DOHH2 (cell line): ENCODE measurements at regions not wholly inside any gene's neighbourhood (a gene's known extent, or its start where the extent isn't known, plus 50 kb on each side); places are given as distances from the start of the nearest gene placed in this dataset.

Source experiments
- H3F3A ChIP-seq: fragments of 200-600 bp; sonication (generic), shearing (Covaris generic); 2 replicates; pipeline ENCODE4 v1.6.0; 2016; ENCODE audit warnings: antibody characterized with exemption, mild to moderate bottlenecking; ENCODE audit not compliant: control insufficient read depth, insufficient read depth
- H3K27ac ChIP-seq: fragments of 200-600 bp; sonication (generic); 2 replicates; pipeline ENCODE4 v1.5.1; 2014; ENCODE audit warnings: low read depth, mild to moderate bottlenecking, low read length, moderate library complexity
- H3K27me3 ChIP-seq: fragments of 200-600 bp; sonication (generic); 2 replicates; pipeline ENCODE4 v1.6.1; 2014; ENCODE audit warnings: mild to moderate bottlenecking, low read length, mixed read lengths; ENCODE audit not compliant: control insufficient read depth
- H3K36me3 ChIP-seq: fragments of 200-600 bp; sonication (generic); 2 replicates; pipeline ENCODE4 v1.6.1; 2014; ENCODE audit warnings: mild to moderate bottlenecking, low read length, moderate library complexity, mixed read lengths; ENCODE audit not compliant: control insufficient read depth
- H3K4me1 ChIP-seq: fragments of 200-600 bp; sonication (generic); 2 replicates; pipeline ENCODE4 v1.6.1; 2014; ENCODE audit warnings: mild to moderate bottlenecking, low read length, mixed read lengths; ENCODE audit not compliant: control insufficient read depth
- H3K4me2 ChIP-seq: fragments of 200-600 bp; sonication (generic); 2 replicates; pipeline ENCODE4 v1.6.0; 2014; ENCODE audit warnings: mild to moderate bottlenecking, low read length, moderate library complexity
- H3K4me3 ChIP-seq: fragments of 200-600 bp; sonication (generic); 2 replicates; pipeline ENCODE4 v1.5.1; 2014; ENCODE audit warnings: mild to moderate bottlenecking, low read length, mixed read lengths
- H3K79me2 ChIP-seq: fragments of 200-600 bp; sonication (generic); 2 replicates; pipeline ENCODE4 v1.6.1; 2014; ENCODE audit warnings: mild to moderate bottlenecking, low read length, mixed read lengths; ENCODE audit not compliant: control insufficient read depth
- H3K9me2 ChIP-seq: fragments of 200-600 bp; sonication (generic); replicated peaks from 2 replicates; pipeline ENCODE4 v1.6.1; 2014; ENCODE audit warnings: mild to moderate bottlenecking, low read length, mixed read lengths; ENCODE audit not compliant: control insufficient read depth
- H3K9me3 ChIP-seq: fragments of 200-600 bp; sonication (generic); 2 replicates; pipeline ENCODE4 v1.6.1; 2014; ENCODE audit warnings: antibody characterized with exemption, low read length, mixed read lengths; ENCODE audit not compliant: control insufficient read depth, insufficient read depth
- H4K20me1 ChIP-seq: fragments of 200-600 bp; sonication (generic); 2 replicates; pipeline ENCODE4 v1.6.0; 2014; ENCODE audit warnings: low read depth, mild to moderate bottlenecking, antibody characterized with exemption, low read length, moderate library complexity; ENCODE audit not compliant: control insufficient read depth, insufficient read depth
- EZH2phosphoT487 ChIP-seq: fragments of 200-600 bp; sonication (generic); IDR thresholded peaks from 2 replicates; pipeline ENCODE4 v1.6.1; 2017; ENCODE audit warnings: borderline replicate concordance, mild to moderate bottlenecking, antibody characterized with exemption, low read length, moderate library complexity, mixed read lengths
- TF ChIP-seq, protein P1 (sequence below): fragments of 200-600 bp; sonication (generic); IDR thresholded peaks from one replicate; pipeline ENCODE4 v1.5.1; 2014; ENCODE audit warnings: antibody characterized with exemption, mild to moderate bottlenecking, low read depth, low read length; ENCODE audit not compliant: poor library complexity, severe bottlenecking

DNA sequence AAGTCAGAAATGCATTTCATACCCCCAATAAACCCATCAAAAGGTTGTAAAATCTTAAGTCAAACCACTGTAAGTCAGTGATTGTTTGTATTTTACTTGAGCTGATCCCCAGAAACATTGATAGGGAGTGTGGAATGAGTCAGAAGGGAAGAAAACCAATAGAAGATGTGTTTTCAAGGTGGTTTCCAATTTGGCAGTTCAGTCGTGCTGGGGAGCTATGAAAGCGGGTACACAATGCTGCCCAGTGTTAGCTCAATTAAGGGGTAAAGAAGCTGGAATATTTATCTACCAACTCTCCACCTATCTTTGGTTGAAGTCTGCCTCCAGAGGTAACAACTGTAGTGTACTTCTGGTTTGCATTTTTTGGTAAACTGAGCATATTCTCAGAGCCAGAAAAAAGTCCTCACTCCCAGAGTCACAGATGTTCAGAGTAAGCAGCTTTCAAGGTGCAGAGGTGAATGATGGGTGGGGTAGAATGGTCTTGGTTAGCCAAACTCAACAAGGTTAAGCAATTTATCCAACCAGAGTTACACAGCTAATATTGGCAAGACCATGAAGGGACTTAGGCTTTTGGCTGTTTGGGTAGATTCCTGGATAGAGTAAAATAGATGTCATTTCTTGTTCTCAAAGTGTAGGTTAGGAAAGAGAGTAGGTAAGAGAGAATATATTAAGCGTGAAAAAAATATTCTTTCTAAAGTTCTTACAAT, 202.9 kb upstream of the ADGRL2 start:
- Histone ChIP-seq H3K4me1 (no peaks in the 10 kb centered on the region), H4K20me1 (no peaks in the 10 kb centered on the region), H3K4me3 (no peak overlapping the region), H3K79me2 (no peaks in the 10 kb centered on the region), H3K4me2 (no peak overlapping the region), H3K27me3 (no peaks in the 10 kb centered on the region), H3K36me3 (no peaks in the 10 kb centered on the region), H3K27ac (no peak overlapping the region), H3K9me3 (no peaks in the 10 kb centered on the region), H3F3A (no peaks in the 10 kb centered on the region), H3K9me2 (no peaks in the 10 kb centered on the region)
- TF ChIP-seq, protein P1, sequence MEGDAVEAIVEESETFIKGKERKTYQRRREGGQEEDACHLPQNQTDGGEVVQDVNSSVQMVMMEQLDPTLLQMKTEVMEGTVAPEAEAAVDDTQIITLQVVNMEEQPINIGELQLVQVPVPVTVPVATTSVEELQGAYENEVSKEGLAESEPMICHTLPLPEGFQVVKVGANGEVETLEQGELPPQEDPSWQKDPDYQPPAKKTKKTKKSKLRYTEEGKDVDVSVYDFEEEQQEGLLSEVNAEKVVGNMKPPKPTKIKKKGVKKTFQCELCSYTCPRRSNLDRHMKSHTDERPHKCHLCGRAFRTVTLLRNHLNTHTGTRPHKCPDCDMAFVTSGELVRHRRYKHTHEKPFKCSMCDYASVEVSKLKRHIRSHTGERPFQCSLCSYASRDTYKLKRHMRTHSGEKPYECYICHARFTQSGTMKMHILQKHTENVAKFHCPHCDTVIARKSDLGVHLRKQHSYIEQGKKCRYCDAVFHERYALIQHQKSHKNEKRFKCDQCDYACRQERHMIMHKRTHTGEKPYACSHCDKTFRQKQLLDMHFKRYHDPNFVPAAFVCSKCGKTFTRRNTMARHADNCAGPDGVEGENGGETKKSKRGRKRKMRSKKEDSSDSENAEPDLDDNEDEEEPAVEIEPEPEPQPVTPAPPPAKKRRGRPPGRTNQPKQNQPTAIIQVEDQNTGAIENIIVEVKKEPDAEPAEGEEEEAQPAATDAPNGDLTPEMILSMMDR: no peak
- no peak for TF ChIP-seq EZH2phosphoT487

DNA sequence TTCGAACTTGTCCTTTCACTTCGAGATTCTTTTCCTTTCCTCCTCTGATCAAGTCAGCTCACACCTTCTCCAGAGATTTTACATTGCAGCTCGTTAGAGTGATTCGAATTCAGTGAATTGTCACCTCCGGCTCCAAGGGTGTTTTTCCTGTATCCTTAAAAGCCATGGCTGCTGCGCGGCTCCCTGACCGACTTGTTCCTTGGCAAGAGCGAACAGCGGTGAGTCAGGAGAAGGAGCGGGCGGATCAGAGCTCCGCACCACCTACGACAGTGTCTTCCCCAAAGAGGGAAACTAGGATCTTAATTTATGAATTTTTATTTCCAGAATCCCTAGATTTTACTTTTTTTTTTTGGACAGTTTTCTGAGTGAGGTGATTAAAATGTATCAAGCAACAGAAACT, 204.4 kb upstream of the ADGRL2 start:
- Histone ChIP-seq H3F3A (no peaks in the 10 kb centered on the region), H3K4me2 (no peak overlapping the region), H4K20me1 (no peaks in the 10 kb centered on the region), H3K27me3 (no peaks in the 10 kb centered on the region), H3K9me2 (no peaks in the 10 kb centered on the region), H3K36me3 (no peaks in the 10 kb centered on the region), H3K4me3 (no peak overlapping the region), H3K79me2 (no peaks in the 10 kb centered on the region), H3K27ac (no peak overlapping the region), H3K9me3 (no peaks in the 10 kb centered on the region), H3K4me1 (no peaks in the 10 kb centered on the region)
- TF ChIP-seq EZH2phosphoT487: no peak
- TF ChIP-seq, protein P1: no peak

DNA sequence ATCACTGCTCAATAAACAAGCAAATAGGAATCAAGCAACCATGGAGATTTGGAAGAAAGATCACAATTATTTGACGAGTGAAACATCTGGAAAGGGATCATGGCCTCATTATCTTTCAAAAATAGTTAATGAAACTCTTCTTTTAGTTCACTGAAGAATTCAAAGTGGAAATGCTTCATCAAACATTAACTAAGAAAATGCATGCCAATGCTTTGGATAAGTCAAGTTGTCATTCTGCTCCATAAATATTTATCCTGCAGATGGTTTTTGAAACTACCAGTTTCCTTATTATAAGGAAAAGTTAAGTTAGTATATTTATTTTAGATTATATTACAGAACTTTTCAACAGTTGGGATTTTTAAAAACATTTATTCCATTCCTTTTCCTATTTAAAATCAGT, 206.5 kb upstream of the ADGRL2 start:
- Histone ChIP-seq H3K4me3 (no peak overlapping the region), H3K27ac (no peak overlapping the region), H3K4me2 (no peak overlapping the region), H3K9me2 (no peaks in the 10 kb centered on the region), H3K9me3 (no peaks in the 10 kb centered on the region), H3K27me3 (no peaks in the 10 kb centered on the region), H3K79me2 (no peaks in the 10 kb centered on the region), H3F3A (no peaks in the 10 kb centered on the region), H3K4me1 (no peaks in the 10 kb centered on the region), H3K36me3 (no peaks in the 10 kb centered on the region), H4K20me1 (no peaks in the 10 kb centered on the region)
- no peak for TF ChIP-seq EZH2phosphoT487
- TF ChIP-seq, protein P1: no peak
